ENCODE measurements at regions not wholly inside any gene's neighbourhood (a gene's known extent, or its start where the extent isn't known, plus 50 kb on each side); places are given as distances from the start of the nearest gene placed in this dataset.

DNA sequence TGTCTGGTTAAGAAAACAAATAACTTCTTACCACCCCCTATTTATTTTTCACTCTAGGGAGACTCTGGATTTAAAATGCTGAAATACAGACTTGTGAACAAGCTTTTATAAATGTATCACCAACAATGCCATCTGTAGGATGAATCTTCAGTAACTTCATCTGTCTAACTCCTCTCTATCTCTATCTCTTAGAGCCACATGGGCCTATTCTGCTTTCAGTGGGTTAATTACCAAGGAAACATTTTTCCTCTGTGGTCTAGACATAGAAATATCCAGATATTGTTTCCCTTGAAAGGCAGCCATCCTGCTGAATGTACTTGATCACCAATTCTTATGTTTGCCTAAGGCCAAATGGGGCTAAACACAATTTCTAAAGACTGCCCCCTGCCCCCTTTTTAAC is 167.6 kb upstream of the COL8A1 start:
- ATAC-seq = no peak
- H3K4me1 ChIP-seq = peaks cover 0 to 2% (median 0%) of the 10 kb centered on the region in 9 donors
- intact Hi-C loops (cut with DNase I) = no loop called here
- H3K27ac ChIP-seq = peak overlapping the region in 1 of 10 donors; percentile 61
- no peaks in the 10 kb centered on the region for H3K36me3 ChIP-seq
- no peaks in the 10 kb centered on the region for H3K9me3 ChIP-seq
- TF ChIP-seq, protein P1, sequence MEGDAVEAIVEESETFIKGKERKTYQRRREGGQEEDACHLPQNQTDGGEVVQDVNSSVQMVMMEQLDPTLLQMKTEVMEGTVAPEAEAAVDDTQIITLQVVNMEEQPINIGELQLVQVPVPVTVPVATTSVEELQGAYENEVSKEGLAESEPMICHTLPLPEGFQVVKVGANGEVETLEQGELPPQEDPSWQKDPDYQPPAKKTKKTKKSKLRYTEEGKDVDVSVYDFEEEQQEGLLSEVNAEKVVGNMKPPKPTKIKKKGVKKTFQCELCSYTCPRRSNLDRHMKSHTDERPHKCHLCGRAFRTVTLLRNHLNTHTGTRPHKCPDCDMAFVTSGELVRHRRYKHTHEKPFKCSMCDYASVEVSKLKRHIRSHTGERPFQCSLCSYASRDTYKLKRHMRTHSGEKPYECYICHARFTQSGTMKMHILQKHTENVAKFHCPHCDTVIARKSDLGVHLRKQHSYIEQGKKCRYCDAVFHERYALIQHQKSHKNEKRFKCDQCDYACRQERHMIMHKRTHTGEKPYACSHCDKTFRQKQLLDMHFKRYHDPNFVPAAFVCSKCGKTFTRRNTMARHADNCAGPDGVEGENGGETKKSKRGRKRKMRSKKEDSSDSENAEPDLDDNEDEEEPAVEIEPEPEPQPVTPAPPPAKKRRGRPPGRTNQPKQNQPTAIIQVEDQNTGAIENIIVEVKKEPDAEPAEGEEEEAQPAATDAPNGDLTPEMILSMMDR (IDR thresholded peaks at IDR 0.05) = no peak
- no peak overlapping the region for H3K4me3 ChIP-seq
- no peak for DNase-seq
- H3K27me3 ChIP-seq = no peaks in the 10 kb centered on the region

DNA sequence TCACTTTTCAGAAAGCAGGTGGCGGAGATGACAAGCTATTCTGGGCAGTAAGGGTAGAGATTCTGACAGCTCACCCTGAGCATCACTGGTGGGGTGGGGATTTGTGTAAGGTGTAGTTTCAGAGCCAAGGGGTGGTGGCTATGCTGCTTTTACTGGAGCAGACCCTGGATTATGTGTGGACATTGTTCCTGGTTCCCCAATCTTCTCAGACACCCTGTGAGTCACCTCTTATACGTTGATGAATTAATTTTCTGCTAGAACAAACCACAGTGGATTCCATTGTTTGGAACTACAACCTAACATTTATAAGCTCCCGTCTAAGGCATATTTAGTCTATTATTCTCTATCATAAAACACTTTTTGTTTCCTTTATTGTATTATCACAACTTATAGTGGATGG is 169.5 kb upstream of the COL8A1 start:
- DNase-seq = no peak
- H3K36me3 ChIP-seq = no peaks in the 10 kb centered on the region
- 76 to 78% methylated on average over 3 of the region's 3 CpGs for WGBS, 2 donors
- no peaks in the 10 kb centered on the region for H3K27me3 ChIP-seq
- no peak for ATAC-seq
- no peaks in the 10 kb centered on the region for H3K9me3 ChIP-seq
- H3K4me1 ChIP-seq = peaks cover 0 to 2% (median 0%) of the 10 kb centered on the region in 9 donors
- intact Hi-C loops (cut with DNase I) = no loop called here
- H3K27ac ChIP-seq = no peak overlapping the region
- TF ChIP-seq, protein P1 (IDR thresholded peaks at IDR 0.05) = no peak
- H3K4me3 ChIP-seq = no peak overlapping the region

DNA sequence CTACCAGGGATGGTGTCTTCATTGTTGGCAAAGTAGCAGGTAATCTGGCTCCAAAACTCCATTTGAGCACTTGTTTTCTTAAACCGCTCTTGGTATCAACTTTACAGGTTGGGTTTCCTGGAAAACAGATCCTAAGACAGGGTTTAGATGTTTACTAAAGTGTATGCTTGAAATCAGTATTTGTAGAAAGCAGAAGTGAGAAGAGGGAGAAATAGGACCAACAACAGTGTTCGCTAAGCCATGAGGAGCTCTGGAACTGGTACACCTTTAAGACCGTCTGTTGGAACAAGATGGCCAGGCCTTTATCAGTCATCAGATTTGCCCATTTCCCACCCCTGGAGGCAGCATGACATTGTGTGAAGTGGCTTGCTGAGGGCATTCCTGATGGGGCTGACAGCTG is 171.0 kb upstream of the COL8A1 start:
- TF ChIP-seq, protein P1 (IDR thresholded peaks at IDR 0.05) = no peak
- DNase-seq (no peak), ATAC-seq (no peak)
- Histone ChIP-seq H3K27me3 (no peaks in the 10 kb centered on the region), H3K27ac (no peak overlapping the region), H3K4me3 (no peak overlapping the region), H3K9me3 (no peaks in the 10 kb centered on the region), H3K36me3 (no peaks in the 10 kb centered on the region), H3K4me1 (peaks cover 0 to 2% (median 0%) of the 10 kb centered on the region in 9 donors)
- intact Hi-C loops (cut with DNase I) = no loop called here
- 81 to 87% methylated on average over 3 of the region's 3 CpGs for WGBS, 2 donors

DNA sequence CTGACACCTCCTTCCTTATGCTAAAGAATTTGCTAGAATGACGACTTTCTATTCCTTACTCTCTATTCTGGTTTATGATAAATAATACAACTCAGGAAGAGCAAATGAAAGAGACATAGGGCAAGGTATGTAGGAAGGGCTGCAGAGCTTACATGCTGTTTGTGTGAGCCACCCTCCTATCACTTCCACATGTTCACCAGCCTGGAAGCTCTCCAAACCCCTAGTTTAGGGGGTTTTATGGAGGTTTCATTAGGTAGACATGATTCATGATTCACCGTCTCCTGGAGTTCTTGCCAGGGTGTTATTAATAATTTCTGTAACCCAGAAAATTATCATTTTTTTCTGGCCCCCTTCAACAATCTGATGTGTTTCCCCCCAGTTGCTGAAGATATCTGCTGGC is 172.1 kb upstream of the COL8A1 start:
- DNase-seq (no peak), ATAC-seq (no peak)
- WGBS, 2 donors = 84 to 89% methylated on average over 2 of the region's 2 CpGs
- Histone ChIP-seq H3K27me3 (no peaks in the 10 kb centered on the region), H3K4me3 (no peak overlapping the region), H3K4me1 (peaks cover 0 to 2% (median 0%) of the 10 kb centered on the region in 9 donors), H3K27ac (no peak overlapping the region), H3K9me3 (no peaks in the 10 kb centered on the region), H3K36me3 (no peaks in the 10 kb centered on the region)
- TF ChIP-seq, protein P1 (IDR thresholded peaks at IDR 0.05) = no peak
- intact Hi-C loops (cut with DNase I) = no loop called here

DNA sequence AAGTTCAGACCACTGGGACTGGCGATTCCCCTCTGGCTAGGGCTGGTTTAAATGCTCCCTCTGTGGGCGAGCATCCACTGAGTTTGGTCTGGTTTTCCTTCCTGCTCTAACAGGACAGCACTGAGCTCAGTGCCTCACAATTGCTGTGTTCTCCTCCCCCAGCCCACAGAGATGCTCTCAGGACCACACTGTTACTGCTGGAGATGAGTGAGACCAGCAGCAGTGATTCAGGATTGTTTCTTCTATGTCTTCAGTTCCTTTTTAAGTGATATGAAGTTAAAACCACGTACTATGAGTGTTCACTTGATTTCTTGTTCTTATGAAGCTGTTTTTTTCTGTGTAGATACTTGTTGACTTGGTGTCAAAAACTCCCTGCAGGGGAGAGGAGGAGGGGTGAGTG is 180.4 kb upstream of the COL8A1 start:
- no peak for ATAC-seq
- Histone ChIP-seq H3K4me3 (no peak overlapping the region), H3K27me3 (no peaks in the 10 kb centered on the region), H3K36me3 (no peaks in the 10 kb centered on the region), H3K27ac (no peak overlapping the region), H3K4me1 (no peaks in the 10 kb centered on the region), H3K9me3 (peaks cover 0 to 9% (median 0%) of the 10 kb centered on the region in 11 donors)
- intact Hi-C loops (cut with DNase I) = no loop called here
- TF ChIP-seq, protein P1 (IDR thresholded peaks at IDR 0.05) = no peak
- no peak for DNase-seq
- WGBS, 2 donors = 77 to 81% methylated on average over 3 of the region's 3 CpGs

Data from heart right ventricle (tissue), 16 donors.